ENCODE measurements at regions not wholly inside any gene's neighbourhood (a gene's known extent, or its start where the extent isn't known, plus 50 kb on each side); places are given as distances from the start of the nearest gene placed in this dataset.

DNA sequence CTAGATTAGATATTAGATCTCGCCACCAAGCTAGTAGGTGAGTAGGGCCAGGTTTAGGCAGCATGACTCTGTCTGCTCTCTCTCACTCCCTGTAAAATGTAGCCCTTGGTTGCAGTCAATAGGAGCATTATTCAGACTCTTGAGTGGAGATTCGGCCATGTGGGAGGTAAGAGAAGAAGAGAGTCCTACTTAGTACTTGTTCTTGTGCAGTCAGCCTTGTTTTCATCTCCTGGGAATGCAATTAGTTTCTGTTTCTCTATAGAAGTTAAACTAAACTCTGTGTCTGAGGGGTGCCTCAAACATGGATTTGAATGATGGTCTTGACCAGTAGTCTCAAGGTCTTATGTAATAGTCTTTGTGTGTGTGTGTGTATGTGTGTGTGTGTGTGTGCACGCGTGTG, 229.5 kb upstream of the DPH6 start:
- TF ChIP-seq CTCF (IDR thresholded peaks at IDR 0.05; ENCODE audit: unreplicated experiment) = no peak
- CTCF ChIA-PET = no interaction called here
- Mint-ChIP-seq H3K9me3 (ENCODE audit: low read depth, unreplicated experiment) (no peaks in the 10 kb centered on the region), H3K27ac (ENCODE audit: unreplicated experiment) (no peak overlapping the region), H3K36me3 (ENCODE audit: insufficient read depth, unreplicated experiment) (no peaks in the 10 kb centered on the region), H3K27me3 (ENCODE audit: unreplicated experiment) (no peaks in the 10 kb centered on the region), H3K4me3 (ENCODE audit: low read depth, unreplicated experiment) (no peak overlapping the region), H3K4me1 (ENCODE audit: low read depth, unreplicated experiment) (no peaks in the 10 kb centered on the region)
- intact Hi-C loops (cut with micrococcal nuclease; ENCODE audit: unreplicated experiment) = no loop called here
- BruUV-seq (replicated peaks) = no TSS peak
- DNase-seq = no peak

DNA sequence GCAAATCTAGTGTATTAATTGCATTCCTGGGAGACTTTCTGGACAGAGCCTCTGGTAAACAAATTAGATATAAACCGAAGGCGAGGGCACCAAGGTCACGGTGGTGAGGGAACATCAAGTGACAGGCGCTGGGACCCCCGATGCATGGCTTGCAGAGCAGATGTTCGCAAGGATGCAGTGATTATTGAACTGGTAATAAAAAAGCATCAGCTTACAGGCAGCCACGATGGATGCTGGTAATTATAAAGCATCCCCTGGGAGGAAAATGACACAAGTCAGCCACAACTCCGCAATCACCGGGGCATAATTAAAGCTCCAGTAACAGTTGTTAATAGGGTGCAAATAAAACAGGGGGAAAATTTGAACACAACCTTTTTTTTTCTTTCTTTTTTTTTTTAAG, 231.1 kb upstream of the DPH6 start:
- intact Hi-C loops (cut with micrococcal nuclease; ENCODE audit: unreplicated experiment) = no loop called here
- DNase-seq = no peak
- no peaks in the 10 kb centered on the region for H3K36me3 Mint-ChIP-seq (ENCODE audit: insufficient read depth, unreplicated experiment)

GRCh38 chr15:35783203-35783602, 237.2 kb upstream of the DPH6 start:
- H3K27ac Mint-ChIP-seq (ENCODE audit: unreplicated experiment) = no peak overlapping the region
- no TSS peak for BruUV-seq (replicated peaks)
- CTCF ChIA-PET = no interaction called here
- H3K4me3 Mint-ChIP-seq (ENCODE audit: low read depth, unreplicated experiment) = no peak overlapping the region
- no peak for DNase-seq
- H3K4me1 Mint-ChIP-seq (ENCODE audit: low read depth, unreplicated experiment) = no peaks in the 10 kb centered on the region
- H3K9me3 Mint-ChIP-seq (ENCODE audit: low read depth, unreplicated experiment) = no peaks in the 10 kb centered on the region
- no peaks in the 10 kb centered on the region for H3K27me3 Mint-ChIP-seq (ENCODE audit: unreplicated experiment)
- intact Hi-C loops (cut with micrococcal nuclease; ENCODE audit: unreplicated experiment) = no loop called here
- H3K36me3 Mint-ChIP-seq (ENCODE audit: insufficient read depth, unreplicated experiment) = no peaks in the 10 kb centered on the region
- TF ChIP-seq CTCF (IDR thresholded peaks at IDR 0.05; ENCODE audit: unreplicated experiment) = no peak

More for the DNA sequence above, 231.1 kb upstream of the DPH6 start:
- H3K27ac Mint-ChIP-seq (ENCODE audit: unreplicated experiment) = no peak overlapping the region
- H3K4me3 Mint-ChIP-seq (ENCODE audit: low read depth, unreplicated experiment) = no peak overlapping the region
- TF ChIP-seq CTCF (IDR thresholded peaks at IDR 0.05; ENCODE audit: unreplicated experiment) = no peak
- H3K27me3 Mint-ChIP-seq (ENCODE audit: unreplicated experiment) = no peaks in the 10 kb centered on the region
- no TSS peak for BruUV-seq (replicated peaks)
- CTCF ChIA-PET = no interaction called here
- no peaks in the 10 kb centered on the region for H3K9me3 Mint-ChIP-seq (ENCODE audit: low read depth, unreplicated experiment)
- H3K4me1 Mint-ChIP-seq (ENCODE audit: low read depth, unreplicated experiment) = no peaks in the 10 kb centered on the region

DNA sequence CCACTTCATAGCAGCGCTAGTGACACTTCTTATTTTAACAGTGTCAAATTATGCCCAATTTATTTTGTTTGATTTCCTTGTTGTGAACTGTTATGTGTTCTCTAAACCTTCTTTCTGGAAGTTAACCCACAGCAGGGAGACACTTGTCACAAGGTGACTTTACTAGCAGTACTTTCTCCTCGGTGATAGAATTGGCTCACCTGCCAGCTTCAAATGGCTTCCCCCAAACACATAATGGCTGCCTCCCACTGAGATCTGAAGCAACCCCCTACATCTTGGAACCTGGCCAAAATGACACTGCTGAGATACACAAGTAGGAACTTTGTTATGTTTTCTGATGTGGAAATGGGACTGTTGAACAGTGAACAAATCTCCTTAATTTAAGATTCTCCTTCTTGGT, 238.8 kb upstream of the DPH6 start:
- Mint-ChIP-seq H3K4me1 (ENCODE audit: low read depth, unreplicated experiment) (no peaks in the 10 kb centered on the region), H3K36me3 (ENCODE audit: insufficient read depth, unreplicated experiment) (no peaks in the 10 kb centered on the region), H3K27me3 (ENCODE audit: unreplicated experiment) (no peaks in the 10 kb centered on the region), H3K9me3 (ENCODE audit: low read depth, unreplicated experiment) (no peaks in the 10 kb centered on the region), H3K4me3 (ENCODE audit: low read depth, unreplicated experiment) (no peak overlapping the region), H3K27ac (ENCODE audit: unreplicated experiment) (no peak overlapping the region)
- TF ChIP-seq CTCF (IDR thresholded peaks at IDR 0.05; ENCODE audit: unreplicated experiment) = no peak
- BruUV-seq (replicated peaks) = no TSS peak
- CTCF ChIA-PET = no interaction called here
- intact Hi-C loops (cut with micrococcal nuclease; ENCODE audit: unreplicated experiment) = no loop called here
- DNase-seq = no peak

- Mint-ChIP-seq H3K27ac (ENCODE audit: unreplicated experiment) (no peak overlapping the region), H3K4me1 (ENCODE audit: low read depth, unreplicated experiment) (no peaks in the 10 kb centered on the region), H3K4me3 (ENCODE audit: low read depth, unreplicated experiment) (no peak overlapping the region), H3K9me3 (ENCODE audit: low read depth, unreplicated experiment) (no peaks in the 10 kb centered on the region), H3K36me3 (ENCODE audit: insufficient read depth, unreplicated experiment) (no peaks in the 10 kb centered on the region), H3K27me3 (ENCODE audit: unreplicated experiment) (no peaks in the 10 kb centered on the region)
- TF ChIP-seq CTCF (IDR thresholded peaks at IDR 0.05; ENCODE audit: unreplicated experiment) = no peak
- CTCF ChIA-PET = no interaction called here
- BruUV-seq (replicated peaks) = no TSS peak
- DNase-seq = no peak
- intact Hi-C loops (cut with micrococcal nuclease; ENCODE audit: unreplicated experiment) = no loop called here
These were observed 264.0 kb upstream of the DPH6 start for GRCh38 chr15:35810007-35810406.

Measured in Calu3 (cell line).